ENCODE measurements at regions not wholly inside any gene's neighbourhood (a gene's known extent, or its start where the extent isn't known, plus 50 kb on each side); places are given as distances from the start of the nearest gene placed in this dataset.
"Not testable (repeated sequence)": the region's sequence is repeated elsewhere in the genome, so short reads cannot be mapped to it uniquely, and the experiment has no call there.

DNA sequence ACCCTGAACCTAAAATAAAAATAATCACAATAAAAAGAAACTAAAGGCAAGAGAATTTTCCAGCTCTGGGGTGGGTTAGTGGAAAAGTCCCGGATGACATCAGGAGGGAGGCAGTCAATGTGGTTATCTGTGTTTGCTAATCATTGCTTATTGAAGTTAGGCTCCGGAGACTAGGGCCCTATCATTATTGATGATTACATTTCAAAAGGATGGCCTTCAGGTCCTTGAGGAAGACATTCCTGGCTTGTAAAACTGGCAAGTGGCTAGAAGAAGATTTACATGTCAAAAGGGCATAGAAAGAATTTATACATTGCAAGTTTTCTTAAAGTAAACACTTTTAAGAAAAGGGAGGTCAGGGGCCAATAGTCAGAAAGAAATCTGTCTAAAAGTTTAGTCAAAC, 123.4 kb downstream of the POSTN start:
- DNase-seq, result no peak
- no peaks in the 10 kb centered on the region for H3K4me1 ChIP-seq (ENCODE audit: low read length)
- no peaks in the 10 kb centered on the region for H3K9me2 ChIP-seq (replicated peaks; ENCODE audit: insufficient read depth, low read length)
- no peaks in the 10 kb centered on the region for H3K36me3 ChIP-seq (replicated peaks; ENCODE audit: insufficient read depth, low read length)
- no peaks in the 10 kb centered on the region for H3K79me2 ChIP-seq (ENCODE audit: low read length)
- H3K4me2 ChIP-seq (ENCODE audit: low read depth, low read length), result no peak overlapping the region
- H3K9me3 ChIP-seq (replicated peaks; ENCODE audit: insufficient read depth, low read length), result no peaks in the 10 kb centered on the region
- H3K4me3 ChIP-seq (ENCODE audit: low read length), result no peak overlapping the region
- H4K20me1 ChIP-seq (ENCODE audit: insufficient read depth, low read length), result no peaks in the 10 kb centered on the region
- no peak overlapping the region for H2AFZ ChIP-seq (ENCODE audit: low read length)
- H3F3A ChIP-seq (ENCODE audit: insufficient read depth, low read length), result no peaks in the 10 kb centered on the region
- H3K27me3 ChIP-seq (replicated peaks; ENCODE audit: insufficient read depth, low read length), result no peaks in the 10 kb centered on the region
- no peak overlapping the region for H3K9ac ChIP-seq (ENCODE audit: low read length)
- H3K27ac ChIP-seq (ENCODE audit: low read length), result no peak overlapping the region
- TF ChIP-seq, protein P1, sequence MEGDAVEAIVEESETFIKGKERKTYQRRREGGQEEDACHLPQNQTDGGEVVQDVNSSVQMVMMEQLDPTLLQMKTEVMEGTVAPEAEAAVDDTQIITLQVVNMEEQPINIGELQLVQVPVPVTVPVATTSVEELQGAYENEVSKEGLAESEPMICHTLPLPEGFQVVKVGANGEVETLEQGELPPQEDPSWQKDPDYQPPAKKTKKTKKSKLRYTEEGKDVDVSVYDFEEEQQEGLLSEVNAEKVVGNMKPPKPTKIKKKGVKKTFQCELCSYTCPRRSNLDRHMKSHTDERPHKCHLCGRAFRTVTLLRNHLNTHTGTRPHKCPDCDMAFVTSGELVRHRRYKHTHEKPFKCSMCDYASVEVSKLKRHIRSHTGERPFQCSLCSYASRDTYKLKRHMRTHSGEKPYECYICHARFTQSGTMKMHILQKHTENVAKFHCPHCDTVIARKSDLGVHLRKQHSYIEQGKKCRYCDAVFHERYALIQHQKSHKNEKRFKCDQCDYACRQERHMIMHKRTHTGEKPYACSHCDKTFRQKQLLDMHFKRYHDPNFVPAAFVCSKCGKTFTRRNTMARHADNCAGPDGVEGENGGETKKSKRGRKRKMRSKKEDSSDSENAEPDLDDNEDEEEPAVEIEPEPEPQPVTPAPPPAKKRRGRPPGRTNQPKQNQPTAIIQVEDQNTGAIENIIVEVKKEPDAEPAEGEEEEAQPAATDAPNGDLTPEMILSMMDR (IDR thresholded peaks at IDR 0.05; ENCODE audit: low read length), result no peak
- no peak for TF ChIP-seq EZH2 (optimal IDR thresholded peaks at IDR 0.05; ENCODE audit: low read depth, low read length)
- TF ChIP-seq EZH2phosphoT487 (IDR thresholded peaks at IDR 0.05; ENCODE audit: low read length), result no peak

DNA sequence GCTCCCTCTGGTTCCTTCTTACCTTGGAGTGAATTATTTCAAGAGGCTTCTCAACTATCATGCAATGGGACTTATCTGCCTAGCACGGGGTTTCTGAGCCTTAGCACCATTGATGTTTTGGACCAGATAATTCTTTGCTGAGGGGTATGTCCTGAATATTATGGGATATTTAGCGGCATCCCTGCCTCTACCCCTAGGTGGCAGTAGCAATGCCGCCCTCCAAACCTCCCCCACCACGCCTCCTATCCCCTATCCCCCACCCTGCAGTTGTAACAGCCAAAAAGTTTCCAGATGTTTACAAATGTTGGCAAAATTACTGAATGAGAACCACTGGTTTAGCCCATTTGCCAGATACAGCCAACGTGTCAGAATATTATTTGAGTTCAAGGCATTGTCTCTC, 125.5 kb downstream of the POSTN start:
- no peak overlapping the region for H3K4me3 ChIP-seq (ENCODE audit: low read length)
- no peaks in the 10 kb centered on the region for H3K4me1 ChIP-seq (ENCODE audit: low read length)
- no peak overlapping the region for H3K27ac ChIP-seq (ENCODE audit: low read length)
- no peak overlapping the region for H3K9ac ChIP-seq (ENCODE audit: low read length)
- H3K27me3 ChIP-seq (replicated peaks; ENCODE audit: insufficient read depth, low read length), result no peaks in the 10 kb centered on the region
- H3F3A ChIP-seq (ENCODE audit: insufficient read depth, low read length), result no peaks in the 10 kb centered on the region
- TF ChIP-seq EZH2 (optimal IDR thresholded peaks at IDR 0.05; ENCODE audit: low read depth, low read length) (no peak), EZH2phosphoT487 (IDR thresholded peaks at IDR 0.05; ENCODE audit: low read length) (no peak)
- TF ChIP-seq, protein P1 (IDR thresholded peaks at IDR 0.05; ENCODE audit: low read length), result no peak
- no peak for DNase-seq
- H3K9me2 ChIP-seq (replicated peaks; ENCODE audit: insufficient read depth, low read length), result no peaks in the 10 kb centered on the region
- no peak overlapping the region for H2AFZ ChIP-seq (ENCODE audit: low read length)
- H3K36me3 ChIP-seq (replicated peaks; ENCODE audit: insufficient read depth, low read length), result no peaks in the 10 kb centered on the region
- no peak overlapping the region for H3K4me2 ChIP-seq (ENCODE audit: low read depth, low read length)
- H4K20me1 ChIP-seq (ENCODE audit: insufficient read depth, low read length), result no peaks in the 10 kb centered on the region
- H3K9me3 ChIP-seq (replicated peaks; ENCODE audit: insufficient read depth, low read length), result no peaks in the 10 kb centered on the region
- no peaks in the 10 kb centered on the region for H3K79me2 ChIP-seq (ENCODE audit: low read length)

DNA sequence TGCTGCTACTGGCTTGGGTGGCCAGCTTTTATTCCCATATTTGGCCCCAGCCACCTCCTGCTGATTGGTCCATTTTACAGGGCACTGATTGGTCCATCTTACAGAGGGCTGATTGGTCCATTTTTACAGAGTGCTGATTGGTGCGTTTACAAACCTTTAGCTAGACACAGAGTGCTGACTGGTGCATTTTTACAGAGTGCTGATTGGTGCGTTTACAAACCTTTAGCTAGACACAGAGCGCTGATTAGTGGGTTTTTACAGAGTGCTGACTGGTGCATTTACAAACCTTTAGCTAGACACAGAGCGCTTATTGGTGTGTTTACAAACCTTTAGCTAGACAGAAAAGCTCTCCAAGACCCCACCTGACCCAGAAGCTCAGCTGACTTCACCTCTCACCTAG, 126.3 kb downstream of the POSTN start:
- not testable (repeated sequence) for H3K4me2 ChIP-seq (ENCODE audit: low read depth, low read length); H3F3A ChIP-seq (ENCODE audit: insufficient read depth, low read length); H3K4me3 ChIP-seq (ENCODE audit: low read length); H3K9ac ChIP-seq (ENCODE audit: low read length); DNase-seq; H4K20me1 ChIP-seq (ENCODE audit: insufficient read depth, low read length); H3K36me3 ChIP-seq (replicated peaks; ENCODE audit: insufficient read depth, low read length); H3K79me2 ChIP-seq (ENCODE audit: low read length); H3K27me3 ChIP-seq (replicated peaks; ENCODE audit: insufficient read depth, low read length); H3K9me2 ChIP-seq (replicated peaks; ENCODE audit: insufficient read depth, low read length); H3K27ac ChIP-seq (ENCODE audit: low read length); H3K4me1 ChIP-seq (ENCODE audit: low read length); H3K9me3 ChIP-seq (replicated peaks; ENCODE audit: insufficient read depth, low read length); H2AFZ ChIP-seq (ENCODE audit: low read length)

DNA sequence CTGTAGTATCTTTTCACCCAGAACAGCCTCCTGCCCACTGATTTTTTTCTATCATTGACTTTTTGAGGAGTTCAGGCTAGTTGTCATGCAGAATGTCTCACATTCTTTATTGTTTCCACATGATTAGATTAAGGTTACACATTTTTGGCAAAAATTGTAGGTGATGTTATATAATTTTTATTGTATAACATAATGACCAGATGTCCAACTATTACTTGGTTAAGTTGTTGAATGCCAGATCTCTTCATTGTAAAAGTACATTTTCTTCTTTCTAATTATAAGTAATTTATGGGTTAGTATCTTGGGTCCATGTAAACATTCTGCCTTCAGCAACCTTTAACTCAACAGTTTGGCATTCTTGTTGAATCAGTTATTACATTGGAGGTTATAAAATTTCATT, 138.4 kb downstream of the POSTN start:
- Histone ChIP-seq H3K79me2 (ENCODE audit: low read length) (no peaks in the 10 kb centered on the region), H3K4me1 (ENCODE audit: low read length) (no peaks in the 10 kb centered on the region), H3F3A (ENCODE audit: insufficient read depth, low read length) (no peaks in the 10 kb centered on the region), H2AFZ (ENCODE audit: low read length) (no peak overlapping the region), H3K36me3 (replicated peaks; ENCODE audit: insufficient read depth, low read length) (no peaks in the 10 kb centered on the region), H3K27ac (ENCODE audit: low read length) (no peak overlapping the region), H3K9me2 (replicated peaks; ENCODE audit: insufficient read depth, low read length) (no peaks in the 10 kb centered on the region), H3K27me3 (replicated peaks; ENCODE audit: insufficient read depth, low read length) (no peaks in the 10 kb centered on the region), H3K4me3 (ENCODE audit: low read length) (no peak overlapping the region), H3K9ac (ENCODE audit: low read length) (no peak overlapping the region), H3K4me2 (ENCODE audit: low read depth, low read length) (no peak overlapping the region), H3K9me3 (replicated peaks; ENCODE audit: insufficient read depth, low read length) (no peaks in the 10 kb centered on the region), H4K20me1 (ENCODE audit: insufficient read depth, low read length) (no peaks in the 10 kb centered on the region)
- no peak for TF ChIP-seq EZH2phosphoT487 (IDR thresholded peaks at IDR 0.05; ENCODE audit: low read length)
- no peak for DNase-seq
